T-helper 2 cell treated with Interferon-gamma antibody and Interleukin-4, amounts not matched to agents 5 μg/mL and 100 μg/mL, for 36 hours (primary cell): ENCODE measurements at regions not wholly inside any gene's neighbourhood (a gene's known extent, or its start where the extent isn't known, plus 50 kb on each side); places are given as distances from the start of the nearest gene placed in this dataset.
"Not testable (repeated sequence)": the region's sequence is repeated elsewhere in the genome, so short reads cannot be mapped to it uniquely, and the experiment has no call there.

ENCODE experiments used
- DNase-seq: peaks from one replicate; pipeline ENCODE4 v3.0.0; 2021; ENCODE audit warnings: low spot score
- H3K27ac Mint-ChIP-seq: one replicate; pipeline ENCODE4 v1.8.0; 2021; ENCODE audit warnings: mild to moderate bottlenecking, mixed read lengths
- H3K27me3 Mint-ChIP-seq: one replicate; pipeline ENCODE4 v1.8.0; 2021; ENCODE audit warnings: low read depth, mixed read lengths
- H3K36me3 Mint-ChIP-seq: one replicate; pipeline ENCODE4 v1.8.0; 2021; ENCODE audit warnings: low read depth, mixed read lengths
- H3K4me1 Mint-ChIP-seq: one replicate; pipeline ENCODE4 v1.8.0; 2021; ENCODE audit warnings: low read depth, mixed read lengths
- H3K4me3 Mint-ChIP-seq: one replicate; pipeline ENCODE4 v1.8.0; 2022; ENCODE audit warnings: mild to moderate bottlenecking, moderate library complexity, mixed read lengths
- H3K9me3 Mint-ChIP-seq: one replicate; pipeline ENCODE4 v1.8.0; 2021; ENCODE audit warnings: mixed read lengths

GRCh38 chr7:51602376-51602775 lies 285.8 kb upstream of the COBL start:
- no peaks in the 10 kb centered on the region for H3K36me3 Mint-ChIP-seq
- H3K9me3 Mint-ChIP-seq, result peaks cover 39% of the 10 kb centered on the region
- H3K4me3 Mint-ChIP-seq, result no peak overlapping the region
- no peak overlapping the region for H3K27ac Mint-ChIP-seq
- no peaks in the 10 kb centered on the region for H3K4me1 Mint-ChIP-seq
- H3K27me3 Mint-ChIP-seq, result no peaks in the 10 kb centered on the region
- DNase-seq, result no peak

- Mint-ChIP-seq H3K27ac (no peak overlapping the region), H3K4me3 (no peak overlapping the region), H3K4me1 (no peaks in the 10 kb centered on the region), H3K9me3 (peaks cover 45% of the 10 kb centered on the region), H3K36me3 (no peaks in the 10 kb centered on the region), H3K27me3 (no peaks in the 10 kb centered on the region)
- no peak for DNase-seq
Observed at GRCh38 chr7:51601461-51601860, 284.9 kb upstream of the COBL start.

- not testable (repeated sequence) for H3K27me3 Mint-ChIP-seq, H3K36me3 Mint-ChIP-seq, DNase-seq, H3K4me1 Mint-ChIP-seq, H3K27ac Mint-ChIP-seq, H3K4me3 Mint-ChIP-seq
- peaks cover 36% of the 10 kb centered on the region for H3K9me3 Mint-ChIP-seq
Observed at GRCh38 chr7:51599935-51600334, 283.3 kb upstream of the COBL start.

GRCh38 chr7:51593628-51594027 lies 277.0 kb upstream of the COBL start:
- DNase-seq, result no peak
- H3K4me1 Mint-ChIP-seq, result no peaks in the 10 kb centered on the region
- H3K27ac Mint-ChIP-seq, result no peak overlapping the region

GRCh38 chr7:51592842-51593599 lies 276.4 kb upstream of the COBL start:
- Mint-ChIP-seq H3K4me1 (no peaks in the 10 kb centered on the region), H3K4me3 (no peak overlapping the region), H3K36me3 (no peaks in the 10 kb centered on the region), H3K27ac (no peak overlapping the region), H3K9me3 (peaks cover 19% of the 10 kb centered on the region), H3K27me3 (no peaks in the 10 kb centered on the region)
- DNase-seq, result no peak

More at GRCh38 chr7:51593628-51594027, 277.0 kb upstream of the COBL start:
- H3K9me3 Mint-ChIP-seq, result peaks cover 20% of the 10 kb centered on the region
- no peak overlapping the region for H3K4me3 Mint-ChIP-seq
- H3K27me3 Mint-ChIP-seq, result no peaks in the 10 kb centered on the region
- H3K36me3 Mint-ChIP-seq, result no peaks in the 10 kb centered on the region

- Mint-ChIP-seq H3K9me3 (peaks cover 14% of the 10 kb centered on the region), H3K36me3 (no peaks in the 10 kb centered on the region), H3K4me3 (no peak overlapping the region), H3K4me1 (no peaks in the 10 kb centered on the region), H3K27ac (no peak overlapping the region), H3K27me3 (no peaks in the 10 kb centered on the region)
- DNase-seq, result no peak
Observed at GRCh38 chr7:51591223-51591622, 274.6 kb upstream of the COBL start.

- Mint-ChIP-seq H3K27me3 (no peaks in the 10 kb centered on the region), H3K9me3 (peaks cover 14% of the 10 kb centered on the region), H3K36me3 (no peaks in the 10 kb centered on the region), H3K4me1 (no peaks in the 10 kb centered on the region), H3K27ac (no peak overlapping the region), H3K4me3 (no peak overlapping the region)
- DNase-seq, result no peak
Observed at GRCh38 chr7:51590746-51591145, 274.1 kb upstream of the COBL start.

GRCh38 chr7:51589111-51589510 lies 272.5 kb upstream of the COBL start:
- no peaks in the 10 kb centered on the region for H3K27me3 Mint-ChIP-seq
- H3K27ac Mint-ChIP-seq, result no peak overlapping the region
- H3K36me3 Mint-ChIP-seq, result no peaks in the 10 kb centered on the region
- no peaks in the 10 kb centered on the region for H3K4me1 Mint-ChIP-seq
- DNase-seq, result no peak
- H3K9me3 Mint-ChIP-seq, result peaks cover 15% of the 10 kb centered on the region
- H3K4me3 Mint-ChIP-seq, result no peak overlapping the region

GRCh38 chr7:51587604-51588003 lies 271.0 kb upstream of the COBL start:
- Mint-ChIP-seq H3K4me3 (no peak overlapping the region), H3K27ac (no peak overlapping the region)

GRCh38 chr7:51577390-51577789 lies 260.8 kb upstream of the COBL start:
- peaks cover 25% of the 10 kb centered on the region for H3K9me3 Mint-ChIP-seq
- no peak for DNase-seq
- no peaks in the 10 kb centered on the region for H3K27me3 Mint-ChIP-seq
- no peaks in the 10 kb centered on the region for H3K4me1 Mint-ChIP-seq
- no peak overlapping the region for H3K27ac Mint-ChIP-seq
- no peak overlapping the region for H3K4me3 Mint-ChIP-seq
- no peaks in the 10 kb centered on the region for H3K36me3 Mint-ChIP-seq

More at GRCh38 chr7:51587604-51588003, 271.0 kb upstream of the COBL start:
- H3K9me3 Mint-ChIP-seq, result peaks cover 14% of the 10 kb centered on the region
- no peaks in the 10 kb centered on the region for H3K36me3 Mint-ChIP-seq
- no peak for DNase-seq
- H3K4me1 Mint-ChIP-seq, result no peaks in the 10 kb centered on the region
- no peaks in the 10 kb centered on the region for H3K27me3 Mint-ChIP-seq

GRCh38 chr7:51569581-51569980 lies 253.0 kb upstream of the COBL start:
- H3K27me3 Mint-ChIP-seq, result no peaks in the 10 kb centered on the region
- H3K27ac Mint-ChIP-seq, result no peak overlapping the region
- peaks cover 40% of the 10 kb centered on the region for H3K9me3 Mint-ChIP-seq
- no peak for DNase-seq
- no peaks in the 10 kb centered on the region for H3K4me1 Mint-ChIP-seq
- no peak overlapping the region for H3K4me3 Mint-ChIP-seq
- H3K36me3 Mint-ChIP-seq, result no peaks in the 10 kb centered on the region

GRCh38 chr7:51569176-51569575 lies 252.6 kb upstream of the COBL start:
- H3K27ac Mint-ChIP-seq, result no peak overlapping the region
- peaks cover 39% of the 10 kb centered on the region for H3K9me3 Mint-ChIP-seq
- no peak for DNase-seq
- H3K4me3 Mint-ChIP-seq, result no peak overlapping the region
- H3K27me3 Mint-ChIP-seq, result no peaks in the 10 kb centered on the region
- H3K36me3 Mint-ChIP-seq, result no peaks in the 10 kb centered on the region
- no peaks in the 10 kb centered on the region for H3K4me1 Mint-ChIP-seq

GRCh38 chr7:51551070-51551469 lies 234.5 kb upstream of the COBL start:
- no peak overlapping the region for H3K27ac Mint-ChIP-seq

GRCh38 chr7:51545131-51545530 lies 228.5 kb upstream of the COBL start:
- Mint-ChIP-seq H3K36me3 (no peaks in the 10 kb centered on the region), H3K27me3 (no peaks in the 10 kb centered on the region), H3K27ac (no peak overlapping the region), H3K4me1 (no peaks in the 10 kb centered on the region), H3K9me3 (peaks cover 29% of the 10 kb centered on the region), H3K4me3 (no peak overlapping the region)
- no peak for DNase-seq

More at GRCh38 chr7:51551070-51551469, 234.5 kb upstream of the COBL start:
- no peaks in the 10 kb centered on the region for H3K27me3 Mint-ChIP-seq
- no peak overlapping the region for H3K4me3 Mint-ChIP-seq
- peaks cover 31% of the 10 kb centered on the region for H3K9me3 Mint-ChIP-seq
- no peak for DNase-seq
- H3K4me1 Mint-ChIP-seq, result no peaks in the 10 kb centered on the region
- H3K36me3 Mint-ChIP-seq, result no peaks in the 10 kb centered on the region
